ENCODE measurements at regions not wholly inside any gene's neighbourhood (a gene's known extent, or its start where the extent isn't known, plus 50 kb on each side); places are given as distances from the start of the nearest gene placed in this dataset.

DNA sequence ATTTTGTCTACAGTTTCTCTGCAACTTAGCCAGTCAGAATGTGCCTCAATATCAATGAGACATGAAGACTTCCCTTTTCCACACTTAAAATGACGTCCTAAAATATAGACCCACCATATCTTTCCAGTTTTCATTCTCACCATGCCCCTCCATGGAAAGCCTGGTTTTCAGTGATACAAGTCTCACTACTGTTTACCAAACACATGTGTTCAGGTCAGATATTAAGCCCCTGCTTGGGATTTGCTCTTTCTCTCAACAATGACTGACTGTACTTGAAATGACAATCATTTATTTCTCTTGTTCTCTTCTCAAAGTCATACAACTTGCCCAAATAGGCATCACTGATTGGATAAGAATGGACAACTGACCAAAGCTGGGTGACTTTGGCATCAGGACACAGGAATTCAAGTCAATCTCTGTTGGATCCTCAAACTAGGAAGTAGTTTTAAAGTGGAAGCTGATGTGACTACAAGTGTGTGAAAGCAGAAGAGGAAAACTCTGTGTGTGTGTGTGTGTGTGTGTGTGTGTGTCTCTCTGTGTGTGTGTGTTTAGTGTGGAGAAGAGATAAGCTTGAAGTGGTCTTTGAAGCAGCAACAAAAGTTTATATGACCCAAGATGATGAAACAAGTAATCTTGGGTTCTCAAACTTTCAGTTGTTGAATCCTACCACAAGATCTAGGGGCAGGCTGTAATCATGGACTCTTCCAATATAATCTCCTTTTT lies 217.4 kb upstream of the FGF13 start (continued):
- TF ChIP-seq, protein P1, sequence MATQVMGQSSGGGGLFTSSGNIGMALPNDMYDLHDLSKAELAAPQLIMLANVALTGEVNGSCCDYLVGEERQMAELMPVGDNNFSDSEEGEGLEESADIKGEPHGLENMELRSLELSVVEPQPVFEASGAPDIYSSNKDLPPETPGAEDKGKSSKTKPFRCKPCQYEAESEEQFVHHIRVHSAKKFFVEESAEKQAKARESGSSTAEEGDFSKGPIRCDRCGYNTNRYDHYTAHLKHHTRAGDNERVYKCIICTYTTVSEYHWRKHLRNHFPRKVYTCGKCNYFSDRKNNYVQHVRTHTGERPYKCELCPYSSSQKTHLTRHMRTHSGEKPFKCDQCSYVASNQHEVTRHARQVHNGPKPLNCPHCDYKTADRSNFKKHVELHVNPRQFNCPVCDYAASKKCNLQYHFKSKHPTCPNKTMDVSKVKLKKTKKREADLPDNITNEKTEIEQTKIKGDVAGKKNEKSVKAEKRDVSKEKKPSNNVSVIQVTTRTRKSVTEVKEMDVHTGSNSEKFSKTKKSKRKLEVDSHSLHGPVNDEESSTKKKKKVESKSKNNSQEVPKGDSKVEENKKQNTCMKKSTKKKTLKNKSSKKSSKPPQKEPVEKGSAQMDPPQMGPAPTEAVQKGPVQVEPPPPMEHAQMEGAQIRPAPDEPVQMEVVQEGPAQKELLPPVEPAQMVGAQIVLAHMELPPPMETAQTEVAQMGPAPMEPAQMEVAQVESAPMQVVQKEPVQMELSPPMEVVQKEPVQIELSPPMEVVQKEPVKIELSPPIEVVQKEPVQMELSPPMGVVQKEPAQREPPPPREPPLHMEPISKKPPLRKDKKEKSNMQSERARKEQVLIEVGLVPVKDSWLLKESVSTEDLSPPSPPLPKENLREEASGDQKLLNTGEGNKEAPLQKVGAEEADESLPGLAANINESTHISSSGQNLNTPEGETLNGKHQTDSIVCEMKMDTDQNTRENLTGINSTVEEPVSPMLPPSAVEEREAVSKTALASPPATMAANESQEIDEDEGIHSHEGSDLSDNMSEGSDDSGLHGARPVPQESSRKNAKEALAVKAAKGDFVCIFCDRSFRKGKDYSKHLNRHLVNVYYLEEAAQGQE (IDR thresholded peaks at IDR 0.05; ENCODE audit: low read depth): no peak
- TF ChIP-seq, protein P2, sequence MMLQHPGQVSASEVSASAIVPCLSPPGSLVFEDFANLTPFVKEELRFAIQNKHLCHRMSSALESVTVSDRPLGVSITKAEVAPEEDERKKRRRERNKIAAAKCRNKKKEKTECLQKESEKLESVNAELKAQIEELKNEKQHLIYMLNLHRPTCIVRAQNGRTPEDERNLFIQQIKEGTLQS (IDR thresholded peaks at IDR 0.05): no peak
- TF ChIP-seq, protein P3, sequence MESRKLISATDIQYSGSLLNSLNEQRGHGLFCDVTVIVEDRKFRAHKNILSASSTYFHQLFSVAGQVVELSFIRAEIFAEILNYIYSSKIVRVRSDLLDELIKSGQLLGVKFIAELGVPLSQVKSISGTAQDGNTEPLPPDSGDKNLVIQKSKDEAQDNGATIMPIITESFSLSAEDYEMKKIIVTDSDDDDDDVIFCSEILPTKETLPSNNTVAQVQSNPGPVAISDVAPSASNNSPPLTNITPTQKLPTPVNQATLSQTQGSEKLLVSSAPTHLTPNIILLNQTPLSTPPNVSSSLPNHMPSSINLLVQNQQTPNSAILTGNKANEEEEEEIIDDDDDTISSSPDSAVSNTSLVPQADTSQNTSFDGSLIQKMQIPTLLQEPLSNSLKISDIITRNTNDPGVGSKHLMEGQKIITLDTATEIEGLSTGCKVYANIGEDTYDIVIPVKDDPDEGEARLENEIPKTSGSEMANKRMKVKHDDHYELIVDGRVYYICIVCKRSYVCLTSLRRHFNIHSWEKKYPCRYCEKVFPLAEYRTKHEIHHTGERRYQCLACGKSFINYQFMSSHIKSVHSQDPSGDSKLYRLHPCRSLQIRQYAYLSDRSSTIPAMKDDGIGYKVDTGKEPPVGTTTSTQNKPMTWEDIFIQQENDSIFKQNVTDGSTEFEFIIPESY (IDR thresholded peaks at IDR 0.05; ENCODE audit: extremely low read depth, insufficient replicate concordance, low read length): no peak
- no peak for TF ChIP-seq SP1 (IDR thresholded peaks at IDR 0.05; ENCODE audit: low read depth)
- TF ChIP-seq ELF1 (IDR thresholded peaks at IDR 0.05; ENCODE audit: borderline replicate concordance, low read depth): no peak
- no peak for TF ChIP-seq EZH2 (IDR thresholded peaks at IDR 0.05)
- TF ChIP-seq CEBPB (IDR thresholded peaks at IDR 0.05; ENCODE audit: low read depth): no peak
- no peak for TF ChIP-seq JUND (IDR thresholded peaks at IDR 0.05)
- no peak for TF ChIP-seq POLR2A (IDR thresholded peaks at IDR 0.05; ENCODE audit: borderline replicate concordance, extremely low read depth, insufficient read depth, insufficient read length)
- TF ChIP-seq EGR1 (IDR thresholded peaks at IDR 0.05; ENCODE audit: low read depth): no peak
- TF ChIP-seq POLR2AphosphoS5 (IDR thresholded peaks at IDR 0.05; ENCODE audit: low read depth, low read length): no peak

All from HCT116 (cell line).